Neural cell (in vitro differentiated cells): ENCODE measurements at regions not wholly inside any gene's neighbourhood (a gene's known extent, or its start where the extent isn't known, plus 50 kb on each side); places are given as distances from the start of the nearest gene placed in this dataset.

Source experiments
- CTCF ChIP-seq: fragments of 450-650 bp; IDR thresholded peaks from 2 replicates; pipeline ENCODE4 v1.5.1; 2014; ENCODE audit warnings: antibody characterized with exemption, mild to moderate bottlenecking, moderate library complexity; ENCODE audit not compliant: poor library complexity, severe bottlenecking
- EP300 ChIP-seq: fragments of 450-650 bp; conservative IDR thresholded peaks from 2 replicates; pipeline ENCODE4 v1.6.1; 2014; ENCODE audit warnings: antibody characterized with exemption, mild to moderate bottlenecking, moderate library complexity; ENCODE audit not compliant: poor library complexity, severe bottlenecking
- REST ChIP-seq: IDR thresholded peaks from 2 replicates; pipeline ENCODE4 v1.6.1; 2012; ENCODE audit warnings: borderline replicate concordance

- no peak for TF ChIP-seq CTCF
- no peak for TF ChIP-seq REST
- TF ChIP-seq EP300 = no peak
Observed at GRCh38 chrX:122475306-122475705, 708.8 kb upstream of the GRIA3 start.
